ENCODE measurements at regions not wholly inside any gene's neighbourhood (a gene's known extent, or its start where the extent isn't known, plus 50 kb on each side); places are given as distances from the start of the nearest gene placed in this dataset.
"Not testable (repeated sequence)": the region's sequence is repeated elsewhere in the genome, so short reads cannot be mapped to it uniquely, and the experiment has no call there.

- no peak for DNase-seq (ENCODE audit: low read depth in 2 of 2)
Measured at GRCh38 chr3:27779176-27779575, 57.1 kb upstream of the EOMES start.

- no peak for DNase-seq (ENCODE audit: low read depth in 2 of 2)
Measured at GRCh38 chr3:27789420-27789819, 67.3 kb upstream of the EOMES start.

GRCh38 chr3:27791956-27792355, 69.8 kb upstream of the EOMES start:
- DNase-seq (ENCODE audit: low read depth in 2 of 2) = no peak

GRCh38 chr3:27792869-27793268, 70.7 kb upstream of the EOMES start:
- DNase-seq (ENCODE audit: low read depth in 2 of 2) = no peak

GRCh38 chr3:27794211-27794610, 72.1 kb upstream of the EOMES start:
- DNase-seq (ENCODE audit: low read depth in 2 of 2) = no peak

- DNase-seq (ENCODE audit: low read depth in 2 of 2) = no peak
Measured at GRCh38 chr3:27796365-27796875, 74.3 kb upstream of the EOMES start.

- no peak for DNase-seq (ENCODE audit: low read depth in 2 of 2)
Measured at GRCh38 chr3:27797773-27798172, 75.7 kb upstream of the EOMES start.

GRCh38 chr3:27800261-27800660, 78.1 kb upstream of the EOMES start:
- DNase-seq (ENCODE audit: low read depth in 2 of 2) = no peak

- no peak for DNase-seq (ENCODE audit: low read depth in 2 of 2)
Measured at GRCh38 chr3:27802425-27802824, 80.3 kb upstream of the EOMES start.

GRCh38 chr3:27802849-27803248, 80.7 kb upstream of the EOMES start:
- DNase-seq (ENCODE audit: low read depth in 2 of 2) = no peak

GRCh38 chr3:27805282-27805681, 83.2 kb upstream of the EOMES start:
- no peak for DNase-seq (ENCODE audit: low read depth in 2 of 2)

- DNase-seq (ENCODE audit: low read depth in 2 of 2) = no peak
Measured at GRCh38 chr3:27813255-27813654, 91.1 kb upstream of the EOMES start.

GRCh38 chr3:27821609-27822008, 99.5 kb upstream of the EOMES start:
- not testable (repeated sequence) for DNase-seq (ENCODE audit: low read depth in 2 of 2)

GRCh38 chr3:27824312-27825200, 102.4 kb upstream of the EOMES start:
- DNase-seq (ENCODE audit: low read depth in 2 of 2) = no peak

GRCh38 chr3:27826448-27826847, 104.3 kb upstream of the EOMES start:
- no peak for DNase-seq (ENCODE audit: low read depth in 2 of 2)

- no peak for DNase-seq (ENCODE audit: low read depth in 2 of 2)
Measured at GRCh38 chr3:27827041-27827440, 104.9 kb upstream of the EOMES start.

- no peak for DNase-seq (ENCODE audit: low read depth in 2 of 2)
Measured at GRCh38 chr3:27840807-27841594, 118.9 kb upstream of the EOMES start.

GRCh38 chr3:27844052-27844675, 122.0 kb upstream of the EOMES start:
- no peak for DNase-seq (ENCODE audit: low read depth in 2 of 2)

- DNase-seq (ENCODE audit: low read depth in 2 of 2) = no peak
Measured at GRCh38 chr3:27847697-27848096, 125.6 kb upstream of the EOMES start.

- no peak for DNase-seq (ENCODE audit: low read depth in 2 of 2)
Measured at GRCh38 chr3:27848826-27849225, 126.7 kb upstream of the EOMES start.

GRCh38 chr3:27859821-27860220, 137.7 kb upstream of the EOMES start:
- no peak for DNase-seq (ENCODE audit: low read depth in 2 of 2)

Data from lung microvascular endothelial cell (primary cell).